HCT116 (cell line): ENCODE measurements at regions not wholly inside any gene's neighbourhood (a gene's known extent, or its start where the extent isn't known, plus 50 kb on each side); places are given as distances from the start of the nearest gene placed in this dataset.
"Not testable (repeated sequence)": the region's sequence is repeated elsewhere in the genome, so short reads cannot be mapped to it uniquely, and the experiment has no call there.

Experiments used
- ATAC-seq: fragments of 200-7000 bp; cut with Tn5 transposase; 2 replicates; pipeline ENCODE4 v1.9.1; 2020; ENCODE audit warnings: mild to moderate bottlenecking, moderate library complexity
- BruUV-seq: library from RNA; stranded (reverse); fragments of 400-500 nt; replicated peaks from 2 replicates; lab custom pipeline; 2021; lab: Mats Ljungman, UMichigan
- CTCF ChIA-PET: fragments of 300-600 bp; sonication (Branson Sonifier 250); formaldehyde crosslinking; loops from one replicate; lab custom pipeline; 2021; ENCODE audit warnings: antibody characterized with exemption; lab: Charles Lee
- POLR2A ChIA-PET: fragments of 300-600, 350-600 bp; sonication (Branson Sonifier 250); formaldehyde crosslinking; loops from one replicate; lab custom pipeline; 2021; ENCODE audit warnings: antibody characterized with exemption; lab: Charles Lee
- RAD21 ChIA-PET, 2 experiments: fragments of 300-600 bp; sonication (Branson Sonifier 250); formaldehyde crosslinking; loops; one replicate each; lab custom pipeline; 2023; ENCODE audit warnings: low total read pairs in 2 of 2; ENCODE audit not compliant: uncharacterized antibody in 2 of 2, unreplicated experiment in 2 of 2, low non-redundant PET in 1 of 2; lab: Charles Lee
- DNase-seq: peaks from one replicate; pipeline ENCODE4 v3.0.0-alpha.2; 2010; ENCODE audit warnings: low read depth, low spot score
- H2AFZ ChIP-seq: fragments of 200-600 bp; shearing (Covaris generic), sonication (generic); 2 replicates; pipeline ENCODE4 v1.6.1; 2017; ENCODE audit warnings: low read depth, mixed run types, mixed read lengths, antibody characterized with exemption, low read length; ENCODE audit not compliant: poor library complexity, severe bottlenecking
- H3K27ac ChIP-seq: 2 replicates; pipeline ENCODE4 v1.5.1; 2012; ENCODE audit warnings: low read depth, low read length
- H3K27me3 ChIP-seq: fragments of 200-600 bp; sonication (generic); 2 replicates; pipeline ENCODE4 v1.6.1; 2016; ENCODE audit warnings: mixed run types, low read length, mixed read lengths; ENCODE audit not compliant: insufficient read depth
- H3K36me3 ChIP-seq, 2 experiments: fragments of 200-500 bp in 1 of 2; fragments of 200-600 bp in 1 of 2; sonication (Bioruptor generic) in 1 of 2; sonication (generic) in 1 of 2; 2 replicates each; pipeline versions ENCODE4 v1.5.1 to v1.6.1; 2014 to 2016; ENCODE audit warnings: low read length in 2 of 2, inconsistent platforms in 1 of 2, mixed read lengths in 1 of 2, mixed run types in 1 of 2; ENCODE audit not compliant: insufficient read depth in 2 of 2, control insufficient read depth in 1 of 2
- H3K4me1 ChIP-seq, 2 experiments: fragments of 200-600 bp in 1 of 2; sonication (generic) in 1 of 2; 2 replicates each; pipeline versions ENCODE4 v1.5.1 to v1.6.1; 2012 to 2017; ENCODE audit warnings: low read length in 2 of 2, inconsistent platforms in 1 of 2, mild to moderate bottlenecking in 1 of 2, mixed read lengths in 1 of 2, mixed run types in 1 of 2, moderate library complexity in 1 of 2; ENCODE audit not compliant: insufficient read depth in 2 of 2, control insufficient read depth in 1 of 2
- H3K4me2 ChIP-seq: fragments of 200-600 bp; sonication (generic); 2 replicates; pipeline ENCODE4 v1.6.1; 2017; ENCODE audit warnings: mixed run types, low read length, mixed read lengths
- H3K4me3 ChIP-seq, 2 experiments: fragments of 200-600 bp in 1 of 2; sonication (generic) in 1 of 2; replicated peaks in 1 of 2; 2 replicates each; pipeline ENCODE4 v1.5.1; 2011 to 2016; ENCODE audit warnings: low read length in 2 of 2, control low read depth in 1 of 2, low read depth in 1 of 2, mild to moderate bottlenecking in 1 of 2, mixed read lengths in 1 of 2, mixed run types in 1 of 2
- H3K79me2 ChIP-seq: fragments of 200-600 bp; sonication (generic); 2 replicates; pipeline ENCODE4 v1.6.1; 2017; ENCODE audit warnings: mild to moderate bottlenecking, mixed run types, low read length, moderate library complexity, mixed read lengths; ENCODE audit not compliant: insufficient read depth
- H3K9ac ChIP-seq: fragments of 200-600 bp; sonication (generic); 2 replicates; pipeline ENCODE4 v1.6.1; 2016; ENCODE audit warnings: low read length, mixed read lengths
- H3K9me2 ChIP-seq: fragments of 200-600 bp; sonication (generic), shearing (Covaris generic); 2 replicates; pipeline ENCODE4 v1.6.1; 2017; ENCODE audit warnings: mixed run types, mild to moderate bottlenecking, moderate library complexity; ENCODE audit not compliant: insufficient read depth
- H3K9me3 ChIP-seq, 2 experiments: fragments of 200-500 bp in 1 of 2; fragments of 200-600 bp in 1 of 2; sonication (Bioruptor generic) in 1 of 2; sonication (generic) in 1 of 2; 2 replicates each; pipeline ENCODE4 v1.6.1; 2014 to 2017; ENCODE audit warnings: low read length in 2 of 2, mixed read lengths in 2 of 2, inconsistent platforms in 1 of 2, low read depth in 1 of 2, mild to moderate bottlenecking in 1 of 2, mixed run types in 1 of 2, moderate library complexity in 1 of 2; ENCODE audit not compliant: control insufficient read depth in 1 of 2, insufficient read depth in 1 of 2
- H4K20me1 ChIP-seq: fragments of 200-600 bp; sonication (generic), shearing (Covaris generic); 2 replicates; pipeline ENCODE4 v1.6.1; 2017; ENCODE audit warnings: mixed run types, mild to moderate bottlenecking, moderate library complexity; ENCODE audit not compliant: insufficient read depth
- CBX3 ChIP-seq: IDR thresholded peaks from 2 replicates; pipeline ENCODE4 v1.6.1; 2012; ENCODE audit warnings: low read depth
- EZH2 ChIP-seq: fragments of 200-600 bp; sonication (generic); IDR thresholded peaks from 2 replicates; pipeline ENCODE4 v1.6.1; 2017; ENCODE audit warnings: antibody characterized with exemption, mixed run types
- EZH2phosphoT487 ChIP-seq: fragments of 200-600 bp; IDR thresholded peaks from 2 replicates; pipeline ENCODE4 v1.6.1; 2018; ENCODE audit warnings: antibody characterized with exemption, borderline replicate concordance
- POLR2A ChIP-seq: IDR thresholded peaks from 2 replicates; pipeline ENCODE4 v1.7.0; 2011; ENCODE audit warnings: borderline replicate concordance; ENCODE audit not compliant: insufficient read depth, insufficient read length; ENCODE audit errors: extremely low read depth
- RAD21 ChIP-seq: IDR thresholded peaks from 2 replicates; pipeline ENCODE4 v1.6.1; 2012; ENCODE audit warnings: low read depth, mild to moderate bottlenecking
- SP1 ChIP-seq: IDR thresholded peaks from 2 replicates; pipeline ENCODE4 v1.6.1; 2012; ENCODE audit warnings: low read depth
- TCF7L2 ChIP-seq: IDR thresholded peaks from 2 replicates; pipeline ENCODE4 v1.7.0; 2011; ENCODE audit warnings: borderline replicate concordance, inconsistent platforms; ENCODE audit not compliant: insufficient read depth, insufficient read length; ENCODE audit errors: extremely low read depth
- ZFX ChIP-seq: fragments of 450-650 bp; IDR thresholded peaks from 2 replicates; pipeline ENCODE4 v1.6.1; 2017
- intact Hi-C: fragments of 100-400 bp; cut with micrococcal nuclease; formaldehyde crosslinking; loops from 2 replicates; pipeline ENCODE4 v1.10.0; 2022
- TF ChIP-seq, protein P1 (sequence below): IDR thresholded peaks from 2 replicates; pipeline ENCODE4 v1.6.1; 2012
- TF ChIP-seq, protein P2 (sequence below): IDR thresholded peaks from 2 replicates; pipeline ENCODE4 v1.6.1; 2012; ENCODE audit warnings: low read depth

DNA sequence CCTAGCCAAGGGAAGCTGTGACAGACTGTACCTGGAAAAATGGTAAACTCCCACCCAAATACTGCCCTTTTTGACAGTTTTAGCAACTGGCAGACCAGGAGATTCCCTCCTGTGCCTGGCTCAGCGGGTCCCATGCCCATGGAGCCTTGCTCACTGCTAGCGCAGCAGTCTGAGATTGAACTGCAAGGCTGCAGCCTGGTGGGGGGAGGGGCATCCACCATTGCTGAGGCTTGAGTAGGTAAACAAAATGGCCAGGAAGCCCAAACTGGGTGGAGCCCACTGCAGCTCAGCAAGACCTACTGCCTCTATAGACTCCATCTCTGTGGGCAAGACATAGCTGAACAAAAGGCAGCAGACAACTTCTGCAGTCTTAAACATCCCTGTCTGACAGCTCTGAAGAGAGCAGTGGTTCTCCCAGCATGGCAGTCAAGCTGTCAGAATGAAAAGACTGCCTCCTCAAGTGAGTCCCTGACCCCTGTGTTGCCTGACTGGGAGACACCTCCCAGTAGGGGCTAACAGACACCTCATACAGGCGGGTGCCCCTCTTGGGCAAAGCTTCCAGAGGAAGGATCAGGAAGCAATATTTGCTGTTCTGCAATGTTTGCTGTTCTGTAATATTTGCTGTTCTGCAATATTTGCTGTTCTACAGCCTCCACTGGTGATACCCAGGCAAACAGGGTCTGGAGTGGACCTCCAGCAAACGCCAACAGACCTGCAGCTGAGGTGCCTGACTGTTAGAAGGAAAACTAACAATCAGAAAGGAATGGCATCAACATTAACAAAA lies 143.5 kb upstream of the FBXL7 start:
- BruUV-seq, H3K9me2 ChIP-seq, H3K4me3 ChIP-seq, H3K36me3 ChIP-seq, H3K27ac ChIP-seq, H2AFZ ChIP-seq, H3K4me1 ChIP-seq, H4K20me1 ChIP-seq, DNase-seq, intact Hi-C loops, H3K9ac ChIP-seq, H3K79me2 ChIP-seq, ATAC-seq, RAD21 ChIA-PET, POLR2A ChIA-PET, H3K27me3 ChIP-seq, H3K4me2 ChIP-seq, CTCF ChIA-PET: not testable (repeated sequence)
- H3K9me3 ChIP-seq: peaks cover 6 to 22% of the 10 kb centered on the region in 2 experiments; a peak in 3 of 4 replicates

DNA sequence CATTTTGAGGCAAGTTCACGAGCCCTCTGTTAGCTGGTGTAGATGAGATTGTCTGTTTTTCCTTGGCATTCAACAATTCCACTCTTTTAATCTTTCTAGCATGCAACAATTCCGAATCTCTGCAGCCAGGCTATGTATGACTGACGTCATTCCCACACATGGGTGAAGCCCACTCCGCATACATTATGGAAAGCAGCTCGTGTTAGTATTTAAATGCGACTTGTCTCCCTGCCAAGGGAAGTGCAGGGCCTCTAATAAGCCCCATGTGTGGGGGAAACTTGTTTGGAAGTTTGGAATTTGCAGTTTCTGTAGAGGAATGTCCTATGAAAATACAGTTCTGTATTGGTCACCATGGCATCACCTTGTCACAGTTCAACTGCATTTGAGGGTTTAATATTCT lies 146.0 kb upstream of the FBXL7 start:
- Histone ChIP-seq H3K9me2 (no peaks in the 10 kb centered on the region), H3K36me3 (no peaks in the 10 kb centered on the region), H3K9me3 (peaks cover 6 to 27% of the 10 kb centered on the region in 2 experiments; a peak in 3 of 4 replicates), H3K27ac (no peak overlapping the region), H3K79me2 (no peaks in the 10 kb centered on the region), H3K27me3 (no peaks in the 10 kb centered on the region), H3K4me2 (no peak overlapping the region), H3K4me3 (no peak overlapping the region), H4K20me1 (no peaks in the 10 kb centered on the region), H3K4me1 (no peaks in the 10 kb centered on the region), H3K9ac (no peak overlapping the region), H2AFZ (no peak overlapping the region)
- intact Hi-C loops: no loop called here
- DNase-seq (no peak), ATAC-seq (no peak)
- RAD21 ChIA-PET: no interaction called here
- POLR2A ChIA-PET: no interaction called here
- BruUV-seq: no TSS peak
- TF ChIP-seq, protein P1, sequence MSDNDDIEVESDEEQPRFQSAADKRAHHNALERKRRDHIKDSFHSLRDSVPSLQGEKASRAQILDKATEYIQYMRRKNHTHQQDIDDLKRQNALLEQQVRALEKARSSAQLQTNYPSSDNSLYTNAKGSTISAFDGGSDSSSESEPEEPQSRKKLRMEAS: no peak
- no peak for TF ChIP-seq POLR2A
- TF ChIP-seq ZFX: no peak
- no peak for TF ChIP-seq RAD21
- TF ChIP-seq, protein P2, sequence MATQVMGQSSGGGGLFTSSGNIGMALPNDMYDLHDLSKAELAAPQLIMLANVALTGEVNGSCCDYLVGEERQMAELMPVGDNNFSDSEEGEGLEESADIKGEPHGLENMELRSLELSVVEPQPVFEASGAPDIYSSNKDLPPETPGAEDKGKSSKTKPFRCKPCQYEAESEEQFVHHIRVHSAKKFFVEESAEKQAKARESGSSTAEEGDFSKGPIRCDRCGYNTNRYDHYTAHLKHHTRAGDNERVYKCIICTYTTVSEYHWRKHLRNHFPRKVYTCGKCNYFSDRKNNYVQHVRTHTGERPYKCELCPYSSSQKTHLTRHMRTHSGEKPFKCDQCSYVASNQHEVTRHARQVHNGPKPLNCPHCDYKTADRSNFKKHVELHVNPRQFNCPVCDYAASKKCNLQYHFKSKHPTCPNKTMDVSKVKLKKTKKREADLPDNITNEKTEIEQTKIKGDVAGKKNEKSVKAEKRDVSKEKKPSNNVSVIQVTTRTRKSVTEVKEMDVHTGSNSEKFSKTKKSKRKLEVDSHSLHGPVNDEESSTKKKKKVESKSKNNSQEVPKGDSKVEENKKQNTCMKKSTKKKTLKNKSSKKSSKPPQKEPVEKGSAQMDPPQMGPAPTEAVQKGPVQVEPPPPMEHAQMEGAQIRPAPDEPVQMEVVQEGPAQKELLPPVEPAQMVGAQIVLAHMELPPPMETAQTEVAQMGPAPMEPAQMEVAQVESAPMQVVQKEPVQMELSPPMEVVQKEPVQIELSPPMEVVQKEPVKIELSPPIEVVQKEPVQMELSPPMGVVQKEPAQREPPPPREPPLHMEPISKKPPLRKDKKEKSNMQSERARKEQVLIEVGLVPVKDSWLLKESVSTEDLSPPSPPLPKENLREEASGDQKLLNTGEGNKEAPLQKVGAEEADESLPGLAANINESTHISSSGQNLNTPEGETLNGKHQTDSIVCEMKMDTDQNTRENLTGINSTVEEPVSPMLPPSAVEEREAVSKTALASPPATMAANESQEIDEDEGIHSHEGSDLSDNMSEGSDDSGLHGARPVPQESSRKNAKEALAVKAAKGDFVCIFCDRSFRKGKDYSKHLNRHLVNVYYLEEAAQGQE: no peak
- no peak for TF ChIP-seq EZH2
- TF ChIP-seq SP1: no peak
- no peak for TF ChIP-seq TCF7L2
- no peak for TF ChIP-seq CBX3
- no peak for TF ChIP-seq EZH2phosphoT487
- CTCF ChIA-PET: no interaction called here
